ENCODE measurements at regions not wholly inside any gene's neighbourhood (a gene's known extent, or its start where the extent isn't known, plus 50 kb on each side); places are given as distances from the start of the nearest gene placed in this dataset.

GRCh38 chr12:87820524-87821202 is 208.5 kb downstream of the C12orf50 start:
- Histone ChIP-seq H3K9me3 (ENCODE audit: control insufficient read depth, insufficient read depth, low read depth, low read length) (no peaks in the 10 kb centered on the region), H3K4me3 (ENCODE audit: low read depth, low read length) (no peak overlapping the region), H3K4me1 (ENCODE audit: control insufficient read depth, insufficient read depth, low read length) (no peaks in the 10 kb centered on the region), H3K27ac (ENCODE audit: extremely low read depth, low read depth, low read length) (no peak overlapping the region), H3K36me3 (ENCODE audit: control insufficient read depth in 2 of 2, insufficient read depth in 1 of 2, low read length in 2 of 2) (no peaks in the 10 kb centered on the region)
- CTCF ChIA-PET = interaction anchor here (1.0 kb wide), 1 partner anchor 1090 kb away, joined by 3 read pairs; no protein-coding TSS in a partner anchor
- POLR2A ChIA-PET = no interaction called here
- no peak for TF ChIP-seq ZNF146 (tag by site-specific recombination; IDR thresholded peaks at IDR 0.05)
- TF ChIP-seq ZNF792 (tag by site-specific recombination; IDR thresholded peaks at IDR 0.05) = no peak
- no peak for TF ChIP-seq ZBTB1 (tag by site-specific recombination; IDR thresholded peaks at IDR 0.05)
- TF ChIP-seq ZNF211 (tag by site-specific recombination; IDR thresholded peaks at IDR 0.05; ENCODE audit: low read depth) = no peak
- no peak for TF ChIP-seq ZNF529 (tag by site-specific recombination; IDR thresholded peaks at IDR 0.05; ENCODE audit: insufficient replicate concordance)
- TF ChIP-seq ZNF510 (tag by site-specific recombination; IDR thresholded peaks at IDR 0.05; ENCODE audit: insufficient replicate concordance) = no peak
- TF ChIP-seq ZNF37A (tag by site-specific recombination; IDR thresholded peaks at IDR 0.05) = no peak
- TF ChIP-seq ZNF16 (tag by site-specific recombination; IDR thresholded peaks at IDR 0.05; ENCODE audit: low read depth) = no peak
- no peak for TF ChIP-seq KLF17 (tag by site-specific recombination; IDR thresholded peaks at IDR 0.05)
- TF ChIP-seq ZNF626 (tag by site-specific recombination; IDR thresholded peaks at IDR 0.05) = no peak
- TF ChIP-seq ZNF660 (tag by site-specific recombination; IDR thresholded peaks at IDR 0.05) = no peak
- TF ChIP-seq ZNF335 (tag by site-specific recombination; conservative IDR thresholded peaks at IDR 0.05) = no peak
- TF ChIP-seq ZBTB7A (tag by site-specific recombination; IDR thresholded peaks at IDR 0.05; ENCODE audit: low read depth) = no peak

GRCh38 chr12:87818441-87818840 is 210.8 kb downstream of the C12orf50 start:
- Histone ChIP-seq H3K4me1 (ENCODE audit: control insufficient read depth, insufficient read depth, low read length) (no peaks in the 10 kb centered on the region), H3K9me3 (ENCODE audit: control insufficient read depth, insufficient read depth, low read depth, low read length) (no peaks in the 10 kb centered on the region), H3K4me3 (ENCODE audit: low read depth, low read length) (no peak overlapping the region), H3K36me3 (ENCODE audit: control insufficient read depth in 2 of 2, insufficient read depth in 1 of 2, low read length in 2 of 2) (no peaks in the 10 kb centered on the region), H3K27ac (ENCODE audit: extremely low read depth, low read depth, low read length) (no peak overlapping the region)
- CTCF ChIA-PET = no interaction called here
- TF ChIP-seq ZNF677 (tag by site-specific recombination; IDR thresholded peaks at IDR 0.05) (no peak), ZNF2 (tag by site-specific recombination; IDR thresholded peaks at IDR 0.05) (no peak), ZXDB (tag by site-specific recombination; IDR thresholded peaks at IDR 0.05) (no peak), ZNF624 (tag by site-specific recombination; IDR thresholded peaks at IDR 0.05) (no peak), SP7 (tag by site-specific recombination; IDR thresholded peaks at IDR 0.05) (no peak), HOXC10 (CRISPR knock-in tag; IDR thresholded peaks at IDR 0.05) (no peak), ZNF280D (tag by site-specific recombination; IDR thresholded peaks at IDR 0.05) (no peak), ZNF626 (tag by site-specific recombination; IDR thresholded peaks at IDR 0.05) (no peak)
- POLR2A ChIA-PET = no interaction called here
